ENCODE measurements at regions not wholly inside any gene's neighbourhood (a gene's known extent, or its start where the extent isn't known, plus 50 kb on each side); places are given as distances from the start of the nearest gene placed in this dataset.

DNA sequence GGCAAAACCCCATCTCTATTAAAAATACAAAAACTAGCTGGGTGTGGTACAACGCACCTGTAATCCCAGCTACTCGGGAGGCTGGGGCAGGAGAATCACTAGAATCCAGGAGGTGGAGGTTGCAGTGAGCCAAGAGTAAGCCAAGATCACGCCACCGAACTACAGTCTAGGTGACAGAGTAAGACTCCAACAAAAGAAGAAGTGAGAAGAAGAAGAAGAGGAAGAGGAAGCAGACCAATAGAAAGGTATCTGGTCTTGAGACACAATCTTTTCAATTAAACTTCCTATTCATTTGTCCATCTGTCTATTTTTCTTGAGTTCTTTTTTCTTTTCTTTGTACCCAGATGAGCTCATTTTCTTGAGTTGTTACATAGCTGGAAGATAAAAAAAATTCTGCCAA is 55.7 kb upstream of the ACADM start:
- no peak for DNase-seq

DNA sequence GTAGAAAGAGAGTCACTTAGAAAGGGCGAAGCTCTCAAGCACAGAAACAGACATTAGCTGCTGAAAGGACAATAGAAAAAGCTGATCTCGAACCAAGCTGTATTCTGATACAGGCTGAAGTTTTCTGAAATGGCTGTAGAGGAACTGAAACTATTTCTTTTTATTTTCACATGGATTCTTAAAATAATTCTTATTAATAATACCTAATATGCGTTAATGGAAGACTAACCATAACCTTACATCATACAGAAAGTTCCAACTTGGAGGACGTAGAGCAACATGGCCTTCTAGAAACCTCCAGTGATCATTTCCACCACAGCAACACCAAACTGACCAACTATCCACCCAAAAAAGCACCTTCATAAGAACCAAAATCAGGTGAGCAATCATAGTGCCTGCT is 52.8 kb upstream of the ACADM start:
- DNase-seq, result no peak

GRCh38 chr1:75672108-75672507 is 52.4 kb upstream of the ACADM start:
- no peak for DNase-seq

- DNase-seq, result peak; percentile 37
Measured at GRCh38 chr1:75672528-75673393, 51.7 kb upstream of the ACADM start.

DNA sequence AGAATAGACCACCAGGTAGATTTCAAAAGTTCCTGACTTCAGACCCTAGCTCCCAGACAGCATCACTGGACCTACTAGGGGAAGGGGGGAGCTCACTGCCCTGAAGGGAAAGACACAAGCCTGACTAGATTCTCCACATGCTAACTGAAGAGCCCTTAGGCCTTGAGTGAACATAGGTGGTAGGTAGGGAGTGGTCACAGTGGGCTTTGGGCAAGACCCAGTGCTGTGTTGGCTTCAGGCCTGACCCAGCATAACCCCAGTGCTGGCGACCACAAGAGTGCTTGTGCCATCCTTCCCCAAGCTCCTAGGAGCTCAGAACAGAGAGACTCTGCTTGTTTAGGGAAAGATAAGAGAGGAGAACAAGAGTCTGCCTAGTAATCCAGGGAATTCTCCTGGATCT is 51.1 kb upstream of the ACADM start:
- DNase-seq, result no peak

GRCh38 chr1:75673885-75674284 is 50.6 kb upstream of the ACADM start:
- DNase-seq, result no peak

All from hematopoietic multipotent progenitor cell treated with erythropoietin and hydrocortisone succinate and interleukin-3 and kit ligand, for 8 days (in vitro differentiated cells).